ENCODE measurements at regions not wholly inside any gene's neighbourhood (a gene's known extent, or its start where the extent isn't known, plus 50 kb on each side); places are given as distances from the start of the nearest gene placed in this dataset.

- FAIRE-seq (no peak), DNase-seq (ENCODE audit: extremely low spot score, insufficient read length, low read depth) (no peak)
Measured at GRCh38 chr15:61501815-61502389, 272.8 kb upstream of the RORA start.

GRCh38 chr15:61500951-61501620, 272.0 kb upstream of the RORA start:
- no peak for FAIRE-seq
- DNase-seq (ENCODE audit: extremely low spot score, insufficient read length, low read depth) = no peak

GRCh38 chr15:61500523-61500922, 271.4 kb upstream of the RORA start:
- DNase-seq (ENCODE audit: extremely low spot score, insufficient read length, low read depth) = no peak
- no peak for FAIRE-seq

GRCh38 chr15:61499376-61499775, 270.3 kb upstream of the RORA start:
- no peak for FAIRE-seq

GRCh38 chr15:61489571-61489970, 260.5 kb upstream of the RORA start:
- FAIRE-seq (no peak), DNase-seq (ENCODE audit: extremely low spot score, insufficient read length, low read depth) (no peak)

More at GRCh38 chr15:61499376-61499775, 270.3 kb upstream of the RORA start:
- DNase-seq (ENCODE audit: extremely low spot score, insufficient read length, low read depth) = no peak

GRCh38 chr15:61483599-61483998, 254.5 kb upstream of the RORA start:
- DNase-seq (ENCODE audit: extremely low spot score, insufficient read length, low read depth) (no peak), FAIRE-seq (no peak)

GRCh38 chr15:61481886-61482285, 252.8 kb upstream of the RORA start:
- FAIRE-seq (no peak), DNase-seq (ENCODE audit: extremely low spot score, insufficient read length, low read depth) (no peak)

- FAIRE-seq (no peak), DNase-seq (ENCODE audit: extremely low spot score, insufficient read length, low read depth) (no peak)
Measured at GRCh38 chr15:61480863-61481262, 251.8 kb upstream of the RORA start.

GRCh38 chr15:61480295-61480694, 251.2 kb upstream of the RORA start:
- FAIRE-seq (no peak), DNase-seq (ENCODE audit: extremely low spot score, insufficient read length, low read depth) (no peak)

- DNase-seq (ENCODE audit: extremely low spot score, insufficient read length, low read depth) (no peak), FAIRE-seq (no peak)
Measured at GRCh38 chr15:61479613-61480012, 250.5 kb upstream of the RORA start.

- FAIRE-seq (no peak), DNase-seq (ENCODE audit: extremely low spot score, insufficient read length, low read depth) (no peak)
Measured at GRCh38 chr15:61476741-61477140, 247.6 kb upstream of the RORA start.

- no peak for DNase-seq (ENCODE audit: extremely low spot score, insufficient read length, low read depth)
- FAIRE-seq = no peak
Measured at GRCh38 chr15:61474796-61475195, 245.7 kb upstream of the RORA start.

GRCh38 chr15:61467823-61468222, 238.7 kb upstream of the RORA start:
- DNase-seq (ENCODE audit: extremely low spot score, insufficient read length, low read depth) (no peak), FAIRE-seq (no peak)

GRCh38 chr15:61459785-61460707, 230.9 kb upstream of the RORA start:
- DNase-seq (ENCODE audit: extremely low spot score, insufficient read length, low read depth) (no peak), FAIRE-seq (no peak)

GRCh38 chr15:61457050-61457733, 228.1 kb upstream of the RORA start:
- no peak for FAIRE-seq
- DNase-seq (ENCODE audit: extremely low spot score, insufficient read length, low read depth) = no peak

- DNase-seq (ENCODE audit: extremely low spot score, insufficient read length, low read depth) (no peak), FAIRE-seq (no peak)
Measured at GRCh38 chr15:61449186-61449702, 220.1 kb upstream of the RORA start.

GRCh38 chr15:61447981-61448380, 218.9 kb upstream of the RORA start:
- FAIRE-seq = no peak
- no peak for DNase-seq (ENCODE audit: extremely low spot score, insufficient read length, low read depth)

- DNase-seq (ENCODE audit: extremely low spot score, insufficient read length, low read depth) (no peak), FAIRE-seq (peak; percentile 12)
Measured at GRCh38 chr15:61444585-61444984, 215.5 kb upstream of the RORA start.

GRCh38 chr15:61442821-61443220, 213.7 kb upstream of the RORA start:
- no peak for FAIRE-seq
- DNase-seq (ENCODE audit: extremely low spot score, insufficient read length, low read depth) = no peak

- FAIRE-seq = no peak
Measured at GRCh38 chr15:61441891-61442290, 212.8 kb upstream of the RORA start.

More at GRCh38 chr15:61441891-61442290, 212.8 kb upstream of the RORA start:
- no peak for DNase-seq (ENCODE audit: extremely low spot score, insufficient read length, low read depth)

Data from GM18507 (cell line).